Erythroblast (primary cell): ENCODE measurements at regions not wholly inside any gene's neighbourhood (a gene's known extent, or its start where the extent isn't known, plus 50 kb on each side); places are given as distances from the start of the nearest gene placed in this dataset.

ENCODE experiments used
- GATA1 ChIP-seq: IDR thresholded peaks from 2 replicates; pipeline ENCODE4 v1.6.1; 2011; ENCODE audit warnings: low read depth, mild to moderate bottlenecking, control low read depth, low read length, moderate library complexity
- POLR2A ChIP-seq: IDR thresholded peaks from 2 replicates; pipeline ENCODE4 v1.6.1; 2011; ENCODE audit warnings: mild to moderate bottlenecking, low read length

DNA sequence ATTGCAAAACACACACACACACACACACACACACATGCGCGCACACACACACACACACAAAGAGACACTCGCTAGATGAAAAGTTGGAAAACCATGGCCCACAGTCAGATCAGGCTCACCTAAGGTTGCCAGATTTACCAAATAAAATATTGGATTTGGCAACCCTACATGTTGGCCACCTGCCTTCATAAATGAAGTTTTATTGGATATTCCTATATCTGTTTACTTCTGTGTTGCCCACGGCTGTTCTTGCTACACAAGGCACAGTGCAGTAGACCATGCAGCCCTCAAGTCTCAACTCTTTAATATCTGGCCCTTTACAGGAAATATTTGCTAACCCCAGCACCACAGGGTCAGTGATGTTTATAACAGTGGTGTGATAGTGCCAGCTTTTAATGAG, 445.0 kb upstream of the PROK2 start:
- TF ChIP-seq POLR2A (no peak), GATA1 (no peak)
